ENCODE measurements at regions not wholly inside any gene's neighbourhood (a gene's known extent, or its start where the extent isn't known, plus 50 kb on each side); places are given as distances from the start of the nearest gene placed in this dataset.
A peak's percentile ranks its signal among the peaks of the same experiment; 100 is the strongest.

- TF ChIP-seq CTCF (IDR thresholded peaks at IDR 0.05; ENCODE audit: low read depth, low read length): no peak
- no peak for TF ChIP-seq MYC (IDR thresholded peaks at IDR 0.05; ENCODE audit: low read depth, low read length)
- TF ChIP-seq POLR2A (IDR thresholded peaks at IDR 0.05; ENCODE audit: extremely low read depth, insufficient read length): no peak
- no peak for TF ChIP-seq MAX (IDR thresholded peaks at IDR 0.05; ENCODE audit: low read depth, low read length)
- no peak for DNase-seq (ENCODE audit: low read depth)
- no peak overlapping the region for H3K4me3 ChIP-seq (ENCODE audit: low read depth, low read length)
Observed at GRCh38 chr17:27389542-27390140, 66.6 kb upstream of the KSR1 start.

DNA sequence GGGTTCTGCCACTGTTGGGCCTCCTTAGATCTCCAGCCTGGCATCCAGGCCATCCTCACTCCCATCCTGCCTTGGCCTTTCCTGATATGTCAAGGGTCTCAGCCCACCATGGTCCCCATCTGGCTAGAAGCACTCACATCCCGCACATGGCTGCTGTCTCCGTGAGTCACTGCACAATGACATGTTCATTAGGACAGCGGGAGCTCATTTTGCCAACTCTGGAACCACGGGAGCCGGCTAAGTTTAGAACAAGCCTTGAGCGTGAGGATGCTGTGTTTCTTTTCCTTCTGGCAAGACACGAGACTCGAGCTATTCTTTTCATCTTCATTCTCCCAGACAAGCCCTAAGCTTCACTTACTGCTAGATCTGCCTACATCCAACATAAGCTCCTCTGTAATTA, 65.7 kb upstream of the KSR1 start:
- no peak for DNase-seq (ENCODE audit: low read depth)
- TF ChIP-seq POLR2A (IDR thresholded peaks at IDR 0.05; ENCODE audit: extremely low read depth, insufficient read length): no peak
- TF ChIP-seq MAX (IDR thresholded peaks at IDR 0.05; ENCODE audit: low read depth, low read length): no peak
- no peak for TF ChIP-seq MYC (IDR thresholded peaks at IDR 0.05; ENCODE audit: low read depth, low read length)
- no peak for TF ChIP-seq CTCF (IDR thresholded peaks at IDR 0.05; ENCODE audit: low read depth, low read length)
- H3K4me3 ChIP-seq (ENCODE audit: low read depth, low read length): no peak overlapping the region

- TF ChIP-seq MAX (IDR thresholded peaks at IDR 0.05; ENCODE audit: low read depth, low read length): no peak
- TF ChIP-seq POLR2A (IDR thresholded peaks at IDR 0.05; ENCODE audit: extremely low read depth, insufficient read length): no peak
- TF ChIP-seq MYC (IDR thresholded peaks at IDR 0.05; ENCODE audit: low read depth, low read length): no peak
- no peak for TF ChIP-seq CTCF (IDR thresholded peaks at IDR 0.05; ENCODE audit: low read depth, low read length)
- no peak overlapping the region for H3K4me3 ChIP-seq (ENCODE audit: low read depth, low read length)
- no peak for DNase-seq (ENCODE audit: low read depth)
Observed at GRCh38 chr17:27391427-27391826, 64.8 kb upstream of the KSR1 start.

GRCh38 chr17:27396045-27396444, 60.2 kb upstream of the KSR1 start:
- DNase-seq (ENCODE audit: low read depth): no peak
- no peak overlapping the region for H3K4me3 ChIP-seq (ENCODE audit: low read depth, low read length)
- no peak for TF ChIP-seq MYC (IDR thresholded peaks at IDR 0.05; ENCODE audit: low read depth, low read length)
- no peak for TF ChIP-seq MAX (IDR thresholded peaks at IDR 0.05; ENCODE audit: low read depth, low read length)
- TF ChIP-seq POLR2A (IDR thresholded peaks at IDR 0.05; ENCODE audit: extremely low read depth, insufficient read length): no peak
- TF ChIP-seq CTCF (IDR thresholded peaks at IDR 0.05; ENCODE audit: low read depth, low read length): no peak

DNA sequence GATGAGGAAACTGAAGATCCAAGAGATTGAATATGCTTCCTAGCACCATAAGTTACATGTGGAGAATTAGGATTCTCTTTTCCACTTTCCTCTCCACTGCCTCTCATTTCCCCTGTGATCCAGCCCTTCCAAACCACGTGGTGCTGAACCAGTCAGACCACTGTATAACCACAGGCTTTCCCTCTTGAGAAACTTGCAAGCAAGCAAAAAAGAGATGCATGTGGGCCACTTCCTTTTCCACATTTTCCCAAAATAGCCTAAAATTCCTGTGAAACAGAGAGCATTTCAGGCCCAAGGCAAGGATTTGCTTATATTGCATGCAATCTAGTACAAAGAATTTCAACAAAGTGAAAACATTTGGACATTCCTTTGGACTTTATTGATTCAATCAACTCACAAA, 59.3 kb upstream of the KSR1 start:
- TF ChIP-seq MAX (IDR thresholded peaks at IDR 0.05; ENCODE audit: low read depth, low read length) (peak; percentile 49), MYC (IDR thresholded peaks at IDR 0.05; ENCODE audit: low read depth, low read length) (no peak), POLR2A (IDR thresholded peaks at IDR 0.05; ENCODE audit: extremely low read depth, insufficient read length) (no peak), CTCF (IDR thresholded peaks at IDR 0.05; ENCODE audit: low read depth, low read length) (no peak)
- no peak for DNase-seq (ENCODE audit: low read depth)
- H3K4me3 ChIP-seq (ENCODE audit: low read depth, low read length): no peak overlapping the region

All from NB4 (cell line).